ENCODE measurements at regions not wholly inside any gene's neighbourhood (a gene's known extent, or its start where the extent isn't known, plus 50 kb on each side); places are given as distances from the start of the nearest gene placed in this dataset.
A peak's percentile ranks its signal among the peaks of the same experiment; 100 is the strongest.

GRCh38 chr18:39529358-39529757 is 1963.8 kb upstream of the CELF4 start:
- no peak for DNase-seq

- DNase-seq: no peak
Measured at GRCh38 chr18:39527465-39527864, 1961.9 kb upstream of the CELF4 start.

GRCh38 chr18:39524370-39524769 is 1958.8 kb upstream of the CELF4 start:
- no peak for DNase-seq

- no peak for DNase-seq
Measured at GRCh38 chr18:39523281-39523680, 1957.7 kb upstream of the CELF4 start.

- no peak for DNase-seq
Measured at GRCh38 chr18:39521164-39521563, 1955.6 kb upstream of the CELF4 start.

- no peak for DNase-seq
Measured at GRCh38 chr18:39519741-39520140, 1954.1 kb upstream of the CELF4 start.

- DNase-seq: no peak
Measured at GRCh38 chr18:39515299-39515698, 1949.7 kb upstream of the CELF4 start.

- no peak for DNase-seq
Measured at GRCh38 chr18:39513186-39513585, 1947.6 kb upstream of the CELF4 start.

GRCh38 chr18:39506581-39507330 is 1941.2 kb upstream of the CELF4 start:
- DNase-seq: no peak

GRCh38 chr18:39500306-39500705 is 1934.7 kb upstream of the CELF4 start:
- DNase-seq: no peak

- DNase-seq: no peak
Measured at GRCh38 chr18:39497821-39498220, 1932.2 kb upstream of the CELF4 start.

GRCh38 chr18:39496986-39497385 is 1931.4 kb upstream of the CELF4 start:
- no peak for DNase-seq

GRCh38 chr18:39494211-39494896 is 1928.8 kb upstream of the CELF4 start:
- DNase-seq: peak; percentile 33

- no peak for DNase-seq
Measured at GRCh38 chr18:39491408-39491807, 1925.8 kb upstream of the CELF4 start.

- DNase-seq: no peak
Measured at GRCh38 chr18:39489431-39489830, 1923.8 kb upstream of the CELF4 start.

GRCh38 chr18:39487932-39488331 is 1922.3 kb upstream of the CELF4 start:
- no peak for DNase-seq

GRCh38 chr18:39486268-39486667 is 1920.7 kb upstream of the CELF4 start:
- no peak for DNase-seq

- DNase-seq: no peak
Measured at GRCh38 chr18:39485696-39486095, 1920.1 kb upstream of the CELF4 start.

- DNase-seq: no peak
Measured at GRCh38 chr18:39481281-39481680, 1915.7 kb upstream of the CELF4 start.

GRCh38 chr18:39480494-39481195 is 1915.0 kb upstream of the CELF4 start:
- DNase-seq: no peak

- DNase-seq: no peak
Measured at GRCh38 chr18:39464006-39464405, 1898.4 kb upstream of the CELF4 start.

GRCh38 chr18:39462436-39462835 is 1896.8 kb upstream of the CELF4 start:
- no peak for DNase-seq

GRCh38 chr18:39460136-39460535 is 1894.5 kb upstream of the CELF4 start:
- DNase-seq: no peak

GRCh38 chr18:39455285-39455684 is 1889.7 kb upstream of the CELF4 start:
- peak; percentile 27 for DNase-seq

All from hematopoietic multipotent progenitor cell treated with erythropoietin and hydrocortisone succinate and interleukin-3 and kit ligand, for 6 days (in vitro differentiated cells).